Colonic mucosa (tissue), 4 donors: ENCODE measurements at regions not wholly inside any gene's neighbourhood (a gene's known extent, or its start where the extent isn't known, plus 50 kb on each side); places are given as distances from the start of the nearest gene placed in this dataset.

ENCODE experiments used
- DNase-seq: peaks from one replicate; pipeline ENCODE4 v3.0.0-alpha.2; 2020
- H3K27ac ChIP-seq: fragments of 200-600 bp; one replicate; pipeline ENCODE4 v1.8.0; 2021
- H3K27me3 ChIP-seq: fragments of 200-600 bp; one replicate; pipeline ENCODE4 v1.8.0; 2021
- H3K36me3 ChIP-seq: fragments of 200-600 bp; one replicate; pipeline ENCODE4 v1.8.0; 2021
- H3K4me1 ChIP-seq: fragments of 200-600 bp; one replicate; pipeline ENCODE4 v1.8.0; 2021; ENCODE audit warnings: mild to moderate bottlenecking
- H3K4me3 ChIP-seq: fragments of 200-600 bp; one replicate; pipeline ENCODE4 v1.8.0; 2021
- H3K9ac ChIP-seq, 2 donors: one replicate each; pipeline ENCODE4 v1.7.0; 2013; ENCODE audit warnings: control low read depth in 2 of 2, low read depth in 2 of 2, low read length in 2 of 2
- H3K9me3 ChIP-seq: fragments of 200-600 bp; one replicate; pipeline ENCODE4 v1.8.0; 2021
- intact Hi-C: fragments of 100-400 bp; cut with DNase I; formaldehyde crosslinking; loops from one replicate; pipeline ENCODE4 v1.14.1; 2022
- TF ChIP-seq, protein P1 (sequence below): fragments of 200-600 bp; IDR thresholded peaks from one replicate; pipeline ENCODE4 v1.8.0; 2022; ENCODE audit warnings: antibody characterized with exemption, mild to moderate bottlenecking
- donor health status: healthy.
- donor health status: DM: no; HTN: no; CAD: no.
- donor health status: DM: no; HTN: no; CAD: no.

- Histone ChIP-seq H3K9ac (no peak overlapping the region), H3K9me3 (no peaks in the 10 kb centered on the region), H3K27me3 (no peaks in the 10 kb centered on the region), H3K27ac (no peak overlapping the region), H3K36me3 (no peaks in the 10 kb centered on the region), H3K4me3 (no peak overlapping the region), H3K4me1 (no peaks in the 10 kb centered on the region)
- intact Hi-C loops = no loop called here
- DNase-seq = no peak
- TF ChIP-seq, protein P1, sequence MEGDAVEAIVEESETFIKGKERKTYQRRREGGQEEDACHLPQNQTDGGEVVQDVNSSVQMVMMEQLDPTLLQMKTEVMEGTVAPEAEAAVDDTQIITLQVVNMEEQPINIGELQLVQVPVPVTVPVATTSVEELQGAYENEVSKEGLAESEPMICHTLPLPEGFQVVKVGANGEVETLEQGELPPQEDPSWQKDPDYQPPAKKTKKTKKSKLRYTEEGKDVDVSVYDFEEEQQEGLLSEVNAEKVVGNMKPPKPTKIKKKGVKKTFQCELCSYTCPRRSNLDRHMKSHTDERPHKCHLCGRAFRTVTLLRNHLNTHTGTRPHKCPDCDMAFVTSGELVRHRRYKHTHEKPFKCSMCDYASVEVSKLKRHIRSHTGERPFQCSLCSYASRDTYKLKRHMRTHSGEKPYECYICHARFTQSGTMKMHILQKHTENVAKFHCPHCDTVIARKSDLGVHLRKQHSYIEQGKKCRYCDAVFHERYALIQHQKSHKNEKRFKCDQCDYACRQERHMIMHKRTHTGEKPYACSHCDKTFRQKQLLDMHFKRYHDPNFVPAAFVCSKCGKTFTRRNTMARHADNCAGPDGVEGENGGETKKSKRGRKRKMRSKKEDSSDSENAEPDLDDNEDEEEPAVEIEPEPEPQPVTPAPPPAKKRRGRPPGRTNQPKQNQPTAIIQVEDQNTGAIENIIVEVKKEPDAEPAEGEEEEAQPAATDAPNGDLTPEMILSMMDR = no peak
Observed at GRCh38 chr21:16912075-16912474, 600.8 kb upstream of the CXADR start.

GRCh38 chr21:16913010-16913409 lies 599.8 kb upstream of the CXADR start:
- intact Hi-C loops = no loop called here
- Histone ChIP-seq H3K4me3 (no peak overlapping the region), H3K4me1 (no peaks in the 10 kb centered on the region), H3K27ac (no peak overlapping the region), H3K27me3 (no peaks in the 10 kb centered on the region), H3K9me3 (no peaks in the 10 kb centered on the region), H3K9ac (no peak overlapping the region), H3K36me3 (no peaks in the 10 kb centered on the region)
- no peak for DNase-seq
- TF ChIP-seq, protein P1 = no peak

DNA sequence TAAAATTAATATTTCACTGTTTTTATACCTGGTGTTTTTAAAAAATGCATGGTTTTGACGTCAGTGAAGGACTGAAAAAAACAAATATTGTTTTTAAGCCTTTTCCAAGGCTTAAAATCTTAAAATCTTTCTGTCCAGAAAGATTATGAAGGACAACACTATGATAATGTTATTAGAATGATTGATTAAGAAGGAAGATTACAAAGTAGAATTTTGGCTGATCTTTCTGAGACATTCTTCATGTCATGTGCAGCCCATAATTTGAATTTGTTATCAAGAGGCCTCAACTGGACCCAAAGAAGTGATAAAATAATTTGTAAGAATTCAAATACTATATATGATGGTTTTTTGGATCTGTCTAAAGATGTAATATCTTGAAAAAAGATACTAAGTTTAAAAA lies 584.4 kb upstream of the CXADR start:
- Histone ChIP-seq H3K4me1 (no peaks in the 10 kb centered on the region), H3K9ac (no peak overlapping the region), H3K27me3 (no peaks in the 10 kb centered on the region), H3K36me3 (no peaks in the 10 kb centered on the region), H3K27ac (no peak overlapping the region), H3K4me3 (no peak overlapping the region), H3K9me3 (no peaks in the 10 kb centered on the region)
- TF ChIP-seq, protein P1 = no peak
- no peak for DNase-seq
- intact Hi-C loops = no loop called here

DNA sequence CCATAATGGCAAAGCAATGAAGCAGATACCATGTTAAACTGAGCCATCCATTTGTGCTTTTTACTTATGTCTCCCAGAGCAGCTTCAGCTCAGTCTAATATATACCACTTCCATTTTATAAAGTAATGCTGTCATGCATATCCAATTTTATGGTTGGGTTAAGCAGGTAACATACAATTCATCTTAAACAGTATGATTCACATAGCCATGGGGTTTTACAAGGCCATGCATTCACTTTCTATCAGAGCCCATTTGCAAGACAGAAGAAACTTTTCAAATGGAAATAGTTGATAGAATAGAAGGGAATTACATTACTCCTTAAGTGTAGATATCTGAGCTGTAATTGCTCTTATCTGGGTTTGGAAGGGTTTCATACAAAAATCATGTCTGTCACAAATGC lies 580.5 kb upstream of the CXADR start:
- Histone ChIP-seq H3K9me3 (no peaks in the 10 kb centered on the region), H3K27me3 (no peaks in the 10 kb centered on the region), H3K36me3 (no peaks in the 10 kb centered on the region), H3K4me3 (no peak overlapping the region), H3K9ac (no peak overlapping the region), H3K27ac (no peak overlapping the region), H3K4me1 (no peaks in the 10 kb centered on the region)
- TF ChIP-seq, protein P1 = no peak
- no peak for DNase-seq
- intact Hi-C loops = no loop called here

DNA sequence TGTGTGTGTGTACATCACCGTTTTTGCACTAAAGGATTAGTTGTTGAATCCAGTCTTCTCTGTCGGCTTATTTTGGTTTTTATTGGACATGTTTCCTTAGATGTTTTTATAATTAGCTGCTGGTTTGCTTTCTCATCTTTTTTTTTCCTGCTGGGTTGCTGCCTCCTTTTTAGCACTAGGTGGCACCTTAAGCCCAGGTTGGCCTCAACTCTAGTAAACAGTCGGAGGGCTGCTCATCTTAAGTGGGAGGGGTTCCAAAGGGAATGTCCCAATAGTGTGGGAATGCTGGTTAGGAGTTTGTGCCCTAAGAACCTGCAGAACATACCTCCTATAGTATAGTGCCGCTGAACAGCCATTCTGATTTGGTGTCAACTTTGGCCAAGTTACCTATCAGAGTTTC lies 570.1 kb upstream of the CXADR start:
- intact Hi-C loops = no loop called here
- DNase-seq = no peak

More for the DNA sequence above, 570.1 kb upstream of the CXADR start:
- Histone ChIP-seq H3K4me1 (no peaks in the 10 kb centered on the region), H3K27me3 (no peaks in the 10 kb centered on the region), H3K9ac (no peak overlapping the region), H3K4me3 (no peak overlapping the region), H3K27ac (no peak overlapping the region), H3K9me3 (no peaks in the 10 kb centered on the region), H3K36me3 (no peaks in the 10 kb centered on the region)
- TF ChIP-seq, protein P1 = no peak
